Ishikawa (cell line): ENCODE measurements at regions not wholly inside any gene's neighbourhood (a gene's known extent, or its start where the extent isn't known, plus 50 kb on each side); places are given as distances from the start of the nearest gene placed in this dataset.

Experiments used
- CEBPB ChIP-seq: IDR thresholded peaks from 2 replicates; pipeline ENCODE4 v1.6.1; 2012
- CREB1 ChIP-seq: IDR thresholded peaks from 2 replicates; pipeline ENCODE4 v1.6.1; 2012; ENCODE audit warnings: low read depth
- EGR1 ChIP-seq: IDR thresholded peaks from 2 replicates; pipeline ENCODE4 v1.6.1; 2012
- EP300 ChIP-seq: IDR thresholded peaks from 2 replicates; pipeline ENCODE4 v1.6.1; 2012; ENCODE audit warnings: borderline replicate concordance
- FOXM1 ChIP-seq: IDR thresholded peaks from 2 replicates; pipeline ENCODE4 v1.6.1; 2012; ENCODE audit warnings: low read depth, borderline replicate concordance
- NFIC ChIP-seq: IDR thresholded peaks from 2 replicates; pipeline ENCODE4 v1.6.1; 2012
- RAD21 ChIP-seq: IDR thresholded peaks from 2 replicates; pipeline ENCODE4 v1.6.1; 2012; ENCODE audit warnings: low read depth
- TAF1 ChIP-seq: IDR thresholded peaks from 2 replicates; pipeline ENCODE4 v1.6.1; 2012; ENCODE audit warnings: low read depth, mild to moderate bottlenecking
- TCF12 ChIP-seq: IDR thresholded peaks from 2 replicates; pipeline ENCODE4 v1.6.1; 2012; ENCODE audit warnings: low read depth
- TEAD4 ChIP-seq: IDR thresholded peaks from 2 replicates; pipeline ENCODE4 v1.6.1; 2012
- YY1 ChIP-seq: IDR thresholded peaks from 2 replicates; pipeline ENCODE4 v1.6.1; 2012; ENCODE audit warnings: low read depth
- ZBTB7A ChIP-seq: IDR thresholded peaks from 2 replicates; pipeline ENCODE4 v1.6.1; 2012; ENCODE audit warnings: low read depth
- TF ChIP-seq, protein P1 (sequence below): IDR thresholded peaks from 2 replicates; pipeline ENCODE4 v1.6.1; 2012
- TF ChIP-seq, protein P2 (sequence below): IDR thresholded peaks from 2 replicates; pipeline ENCODE4 v1.6.1; 2012
- TF ChIP-seq, protein P3 (sequence below): IDR thresholded peaks from 2 replicates; pipeline ENCODE4 v1.6.1; 2012; ENCODE audit warnings: low read depth, mild to moderate bottlenecking

DNA sequence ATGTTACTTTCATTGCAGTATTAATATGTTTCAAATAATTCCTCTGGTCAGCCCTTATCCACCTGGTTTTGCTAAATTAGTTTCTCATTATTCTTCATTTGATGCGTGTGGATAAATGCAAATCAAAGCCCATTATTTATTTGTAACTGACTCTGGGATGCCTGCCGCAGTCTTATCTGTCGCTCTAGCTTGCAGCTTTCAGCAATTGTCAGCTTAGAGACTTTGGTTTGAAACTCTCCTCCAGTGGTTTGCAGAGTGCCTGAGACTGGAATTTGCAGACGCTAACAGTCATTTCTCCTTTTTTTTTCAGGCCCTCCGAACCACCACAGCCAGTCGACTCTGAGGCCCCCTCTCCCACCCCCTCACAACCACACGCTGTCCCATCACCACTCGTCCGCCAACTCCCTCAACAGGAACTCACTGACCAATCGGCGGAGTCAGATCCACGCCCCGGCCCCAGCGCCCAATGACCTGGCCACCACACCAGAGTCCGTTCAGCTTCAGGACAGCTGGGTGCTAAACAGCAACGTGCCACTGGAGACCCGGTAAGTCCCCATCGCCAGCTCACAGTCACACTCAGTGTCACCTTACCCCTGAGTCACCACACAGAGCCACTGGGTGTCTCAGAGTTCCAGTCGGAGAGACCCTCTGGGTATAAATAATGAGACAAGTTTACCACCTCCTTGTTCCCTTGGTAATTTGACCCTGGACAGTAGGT lies 339.0 kb upstream of the WWC1 start:
- no peak for TF ChIP-seq ZBTB7A
- no peak for TF ChIP-seq CREB1
- no peak for TF ChIP-seq NFIC
- TF ChIP-seq, protein P1, sequence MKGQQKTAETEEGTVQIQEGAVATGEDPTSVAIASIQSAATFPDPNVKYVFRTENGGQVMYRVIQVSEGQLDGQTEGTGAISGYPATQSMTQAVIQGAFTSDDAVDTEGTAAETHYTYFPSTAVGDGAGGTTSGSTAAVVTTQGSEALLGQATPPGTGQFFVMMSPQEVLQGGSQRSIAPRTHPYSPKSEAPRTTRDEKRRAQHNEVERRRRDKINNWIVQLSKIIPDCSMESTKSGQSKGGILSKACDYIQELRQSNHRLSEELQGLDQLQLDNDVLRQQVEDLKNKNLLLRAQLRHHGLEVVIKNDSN = no peak
- TF ChIP-seq EP300 = no peak
- no peak for TF ChIP-seq TCF12
- no peak for TF ChIP-seq EGR1
- no peak for TF ChIP-seq CEBPB
- TF ChIP-seq, protein P2, sequence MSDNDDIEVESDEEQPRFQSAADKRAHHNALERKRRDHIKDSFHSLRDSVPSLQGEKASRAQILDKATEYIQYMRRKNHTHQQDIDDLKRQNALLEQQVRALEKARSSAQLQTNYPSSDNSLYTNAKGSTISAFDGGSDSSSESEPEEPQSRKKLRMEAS = no peak
- no peak for TF ChIP-seq YY1
- no peak for TF ChIP-seq TAF1
- no peak for TF ChIP-seq TEAD4
- no peak for TF ChIP-seq FOXM1
- TF ChIP-seq RAD21 = no peak
- TF ChIP-seq, protein P3, sequence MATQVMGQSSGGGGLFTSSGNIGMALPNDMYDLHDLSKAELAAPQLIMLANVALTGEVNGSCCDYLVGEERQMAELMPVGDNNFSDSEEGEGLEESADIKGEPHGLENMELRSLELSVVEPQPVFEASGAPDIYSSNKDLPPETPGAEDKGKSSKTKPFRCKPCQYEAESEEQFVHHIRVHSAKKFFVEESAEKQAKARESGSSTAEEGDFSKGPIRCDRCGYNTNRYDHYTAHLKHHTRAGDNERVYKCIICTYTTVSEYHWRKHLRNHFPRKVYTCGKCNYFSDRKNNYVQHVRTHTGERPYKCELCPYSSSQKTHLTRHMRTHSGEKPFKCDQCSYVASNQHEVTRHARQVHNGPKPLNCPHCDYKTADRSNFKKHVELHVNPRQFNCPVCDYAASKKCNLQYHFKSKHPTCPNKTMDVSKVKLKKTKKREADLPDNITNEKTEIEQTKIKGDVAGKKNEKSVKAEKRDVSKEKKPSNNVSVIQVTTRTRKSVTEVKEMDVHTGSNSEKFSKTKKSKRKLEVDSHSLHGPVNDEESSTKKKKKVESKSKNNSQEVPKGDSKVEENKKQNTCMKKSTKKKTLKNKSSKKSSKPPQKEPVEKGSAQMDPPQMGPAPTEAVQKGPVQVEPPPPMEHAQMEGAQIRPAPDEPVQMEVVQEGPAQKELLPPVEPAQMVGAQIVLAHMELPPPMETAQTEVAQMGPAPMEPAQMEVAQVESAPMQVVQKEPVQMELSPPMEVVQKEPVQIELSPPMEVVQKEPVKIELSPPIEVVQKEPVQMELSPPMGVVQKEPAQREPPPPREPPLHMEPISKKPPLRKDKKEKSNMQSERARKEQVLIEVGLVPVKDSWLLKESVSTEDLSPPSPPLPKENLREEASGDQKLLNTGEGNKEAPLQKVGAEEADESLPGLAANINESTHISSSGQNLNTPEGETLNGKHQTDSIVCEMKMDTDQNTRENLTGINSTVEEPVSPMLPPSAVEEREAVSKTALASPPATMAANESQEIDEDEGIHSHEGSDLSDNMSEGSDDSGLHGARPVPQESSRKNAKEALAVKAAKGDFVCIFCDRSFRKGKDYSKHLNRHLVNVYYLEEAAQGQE = no peak

DNA sequence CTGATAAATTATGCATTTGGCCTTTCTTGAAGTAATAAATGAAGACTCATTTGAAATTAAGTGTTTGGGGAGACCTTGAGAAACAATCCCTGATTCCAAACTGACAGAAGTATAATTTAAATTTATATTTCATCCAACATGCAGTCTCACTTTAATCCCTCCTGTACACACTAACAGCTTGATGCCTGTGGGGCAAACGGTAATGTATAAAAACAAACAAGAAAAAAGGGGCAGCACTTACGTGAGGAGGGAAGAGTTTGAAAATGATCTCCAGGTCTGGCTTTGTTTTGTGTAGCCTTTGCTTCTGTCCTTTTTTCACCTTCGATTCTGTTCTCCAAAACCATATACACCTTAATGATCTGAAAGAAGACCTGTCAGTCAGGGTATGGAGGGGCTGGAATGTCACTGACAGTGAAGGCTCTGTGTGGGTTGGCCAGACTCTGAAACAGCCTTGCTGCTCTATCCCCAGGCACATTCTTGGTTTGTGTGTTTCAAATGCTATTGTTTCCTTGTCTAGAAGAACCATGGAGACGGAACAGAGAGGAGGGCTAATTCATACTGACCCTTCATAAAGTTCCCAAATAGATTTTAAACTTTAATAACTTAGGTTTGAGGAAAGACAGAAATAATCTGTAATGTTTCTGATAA lies 338.2 kb upstream of the WWC1 start:
- no peak for TF ChIP-seq NFIC
- no peak for TF ChIP-seq EP300
- no peak for TF ChIP-seq TCF12

DNA sequence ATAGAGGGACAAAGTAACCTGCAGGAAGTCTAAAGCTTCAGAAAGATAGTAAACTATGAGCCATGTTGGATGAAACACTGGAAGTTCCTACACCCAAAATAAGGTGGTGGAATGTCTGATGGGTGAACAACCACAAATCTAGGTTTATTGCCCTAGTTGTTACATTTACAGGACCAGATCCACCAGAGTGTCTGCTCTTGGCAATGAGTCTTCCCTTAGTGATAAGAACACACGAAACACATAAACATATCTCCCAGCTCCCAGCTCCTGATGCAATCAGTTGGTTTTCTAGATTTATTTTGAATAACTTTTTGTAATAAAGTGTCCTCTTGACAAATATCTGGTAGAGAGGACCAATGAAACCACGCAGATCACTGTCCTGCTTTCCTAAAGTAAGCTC lies 329.7 kb upstream of the WWC1 start:
- TF ChIP-seq ZBTB7A (no peak), TEAD4 (no peak), EP300 (no peak), NFIC (no peak), TAF1 (no peak)
- TF ChIP-seq, protein P1 = no peak

GRCh38 chr5:167964529-167964928 lies 326.9 kb upstream of the WWC1 start:
- TF ChIP-seq NFIC (no peak), RAD21 (no peak), TEAD4 (no peak), CREB1 (no peak), TCF12 (no peak), EGR1 (no peak), CEBPB (no peak), ZBTB7A (no peak), FOXM1 (no peak), TAF1 (no peak), EP300 (no peak), YY1 (no peak)
- TF ChIP-seq, protein P3 = no peak
- TF ChIP-seq, protein P2 = no peak
- TF ChIP-seq, protein P1 = no peak

DNA sequence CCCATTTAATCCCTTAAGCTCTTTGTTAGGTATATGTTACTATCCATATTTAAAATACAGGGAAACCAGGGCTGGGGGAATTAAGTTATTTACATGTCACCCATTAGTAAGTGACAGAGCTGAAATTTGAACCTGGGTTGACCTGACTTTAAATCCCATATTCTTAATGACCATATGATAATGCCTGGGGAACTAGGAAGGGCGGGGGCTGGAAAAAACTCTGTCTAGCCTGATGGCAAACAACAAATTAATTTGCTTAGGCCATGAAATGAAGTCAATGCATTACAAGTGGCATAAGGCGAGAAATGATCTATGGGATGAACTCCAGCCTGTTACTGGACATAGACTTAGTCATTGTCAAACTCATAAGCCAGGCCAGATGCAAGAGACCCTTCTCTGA lies 325.7 kb upstream of the WWC1 start:
- TF ChIP-seq, protein P3 = no peak
- TF ChIP-seq TAF1 = no peak
- no peak for TF ChIP-seq TEAD4
- TF ChIP-seq FOXM1 = no peak
- TF ChIP-seq EP300 = no peak
- TF ChIP-seq RAD21 = no peak
- TF ChIP-seq, protein P2 = no peak
- TF ChIP-seq TCF12 = no peak
